Panc1 (cell line): ENCODE measurements at regions not wholly inside any gene's neighbourhood (a gene's known extent, or its start where the extent isn't known, plus 50 kb on each side); places are given as distances from the start of the nearest gene placed in this dataset.

Experiments used
- ATAC-seq: fragments of 200-7000 bp; cut with Tn5 transposase; 2 replicates; pipeline ENCODE4 v1.9.1; 2020; ENCODE audit warnings: mild to moderate bottlenecking, moderate library complexity
- BruUV-seq: library from RNA; stranded (reverse); fragments of 400-500 nt; replicated peaks from 2 replicates; lab custom pipeline; 2021; lab: Mats Ljungman, UMichigan
- CTCF ChIA-PET: fragments of 300-600 bp; sonication (Branson Sonifier 250); formaldehyde crosslinking; loops from one replicate; lab custom pipeline; 2022; ENCODE audit warnings: antibody characterized with exemption; lab: Charles Lee
- POLR2A ChIA-PET: fragments of 300-600 bp; sonication (Branson Sonifier 250); formaldehyde crosslinking; loops from one replicate; lab custom pipeline; 2022; ENCODE audit warnings: antibody characterized with exemption; lab: Charles Lee
- DNase-seq: peaks from one replicate; pipeline ENCODE4 v3.0.0-alpha.2; 2010; ENCODE audit warnings: low read depth, low spot score
- H3K27ac ChIP-seq: 2 replicates; pipeline ENCODE4 v1.5.1; 2011; ENCODE audit warnings: mild to moderate bottlenecking, low read length, inconsistent platforms
- H3K27me3 ChIP-seq: fragments of 200-500 bp; sonication (Bioruptor generic); 2 replicates; pipeline ENCODE4 v1.6.0; 2014; ENCODE audit warnings: low read length, inconsistent platforms; ENCODE audit not compliant: control insufficient read depth, insufficient read depth
- H3K36me3 ChIP-seq: fragments of 200-500 bp; sonication (Bioruptor generic); 2 replicates; pipeline ENCODE4 v1.5.1; 2014; ENCODE audit warnings: inconsistent platforms, mild to moderate bottlenecking, low read length, moderate library complexity; ENCODE audit not compliant: control insufficient read depth, insufficient read depth
- H3K4me1 ChIP-seq: 2 replicates; pipeline ENCODE4 v1.5.1; 2011; ENCODE audit warnings: inconsistent platforms, mild to moderate bottlenecking, low read length, moderate library complexity; ENCODE audit not compliant: control insufficient read depth, insufficient read depth
- H3K4me3 ChIP-seq, 2 experiments: 2 replicates each; pipeline ENCODE4 v1.5.1; 2011 to 2012; ENCODE audit warnings: low read depth in 2 of 2, low read length in 2 of 2, mild to moderate bottlenecking in 2 of 2, inconsistent platforms in 1 of 2, moderate library complexity in 1 of 2
- H3K9me3 ChIP-seq: fragments of 200-500 bp; sonication (Bioruptor generic); 2 replicates; pipeline ENCODE4 v1.5.1; 2014; ENCODE audit warnings: low read depth, mild to moderate bottlenecking, inconsistent platforms, low read length, moderate library complexity; ENCODE audit not compliant: control insufficient read depth, insufficient read depth
- CTCF ChIP-seq: fragments of 450-650 bp; IDR thresholded peaks from 2 replicates; pipeline ENCODE4 v1.5.1; 2017; ENCODE audit warnings: mild to moderate bottlenecking
- POLR2AphosphoS5 ChIP-seq: IDR thresholded peaks from 2 replicates; pipeline ENCODE4 v1.6.1; 2012; ENCODE audit warnings: mild to moderate bottlenecking, low read depth, low read length, moderate library complexity
- REST ChIP-seq, 2 experiments: IDR thresholded peaks; 2 replicates each; pipeline ENCODE4 v1.6.1; 2011 to 2012; ENCODE audit warnings: low read depth in 2 of 2, control low read depth in 1 of 2, low read length in 1 of 2, mild to moderate bottlenecking in 1 of 2, moderate library complexity in 1 of 2; ENCODE audit not compliant: insufficient read depth in 1 of 2
- SIN3A ChIP-seq: IDR thresholded peaks from 2 replicates; pipeline ENCODE4 v1.6.1; 2012; ENCODE audit warnings: low read depth, mild to moderate bottlenecking, low read length, moderate library complexity, borderline replicate concordance; ENCODE audit not compliant: insufficient read depth
- TCF7L2 ChIP-seq: IDR thresholded peaks from 2 replicates; pipeline ENCODE4 v1.6.1; 2011; ENCODE audit warnings: mild to moderate bottlenecking, low read depth, low read length, inconsistent platforms
- in situ Hi-C: cut with HindIII; loops from 2 replicates; pipeline ENCODE4 v1.10.0; 2016; ENCODE audit warnings: low sequenced_read_pairs, low pct_unique_long_range_greater_than_20kb
- intact Hi-C: fragments of 100-400 bp; cut with micrococcal nuclease; formaldehyde crosslinking; loops from one replicate; pipeline ENCODE4 v1.10.0; 2022; ENCODE audit not compliant: unreplicated experiment

DNA sequence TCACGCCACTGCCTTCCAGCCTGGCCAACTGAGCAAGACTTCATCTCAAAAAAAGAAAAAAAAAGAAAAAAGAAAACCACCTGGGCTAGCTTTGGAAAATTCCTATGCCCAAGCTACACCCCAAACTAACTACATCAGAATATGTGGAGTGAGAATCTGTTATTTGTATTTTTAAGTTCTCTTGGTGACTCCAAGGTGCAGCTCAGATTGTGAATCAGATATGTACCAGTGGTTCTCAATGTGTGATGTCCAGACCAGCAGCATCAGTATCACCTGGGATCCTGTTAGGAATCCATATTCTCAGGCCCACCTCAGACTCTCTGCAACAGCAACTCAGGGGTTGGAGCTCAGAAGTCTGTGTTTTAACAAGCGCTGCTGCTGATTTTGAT lies 376.8 kb downstream of the EDEM1 start:
- Histone ChIP-seq H3K4me3 (no peak overlapping the region), H3K27me3 (no peaks in the 10 kb centered on the region), H3K36me3 (no peaks in the 10 kb centered on the region), H3K9me3 (no peaks in the 10 kb centered on the region), H3K27ac (no peak overlapping the region), H3K4me1 (no peaks in the 10 kb centered on the region)
- TF ChIP-seq CTCF (no peak), TCF7L2 (no peak), REST (IDR thresholded peaks at IDR 0.05; ENCODE audit: insufficient read depth in 1 of 2, low read depth in 2 of 2, low read length in 1 of 2) (no peak), SIN3A (no peak), POLR2AphosphoS5 (no peak)
- no TSS peak for BruUV-seq
- DNase-seq (no peak), ATAC-seq (no peak)
- in situ Hi-C loops (no loop called here), intact Hi-C loops (no loop called here)
- ChIA-PET CTCF (no interaction called here), POLR2A (no interaction called here)

DNA sequence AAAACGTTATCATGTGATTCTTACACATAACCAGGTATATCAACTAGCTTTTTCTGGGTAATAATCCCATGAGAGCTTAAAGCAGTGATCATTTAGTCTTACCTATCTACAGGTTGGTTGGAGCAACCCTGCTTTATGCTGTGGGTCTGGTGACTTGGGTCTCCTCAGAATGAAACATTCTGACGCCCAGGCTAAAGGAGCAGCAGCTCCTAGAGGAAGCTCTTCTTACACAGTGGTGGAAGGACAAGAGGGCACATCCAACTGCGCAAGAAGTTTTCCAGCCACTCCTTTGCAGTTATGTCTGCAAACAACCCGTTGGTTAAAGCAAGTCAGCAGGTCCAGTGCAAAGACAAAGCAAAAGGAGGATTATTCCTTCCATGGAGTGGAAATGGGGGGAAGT lies 377.5 kb downstream of the EDEM1 start:
- POLR2A ChIA-PET: no interaction called here
- no TSS peak for BruUV-seq
- intact Hi-C loops: no loop called here

More for the DNA sequence above, 377.5 kb downstream of the EDEM1 start:
- Histone ChIP-seq H3K4me3 (no peak overlapping the region), H3K36me3 (no peaks in the 10 kb centered on the region), H3K4me1 (no peaks in the 10 kb centered on the region), H3K27me3 (no peaks in the 10 kb centered on the region), H3K27ac (no peak overlapping the region), H3K9me3 (no peaks in the 10 kb centered on the region)
- in situ Hi-C loops: no loop called here
- DNase-seq: no peak
- TF ChIP-seq POLR2AphosphoS5 (no peak), TCF7L2 (no peak), REST (IDR thresholded peaks at IDR 0.05; ENCODE audit: insufficient read depth in 1 of 2, low read depth in 2 of 2, low read length in 1 of 2) (no peak), CTCF (no peak), SIN3A (no peak)
- no peak for ATAC-seq
- CTCF ChIA-PET: no interaction called here
